ENCODE measurements at regions not wholly inside any gene's neighbourhood (a gene's known extent, or its start where the extent isn't known, plus 50 kb on each side); places are given as distances from the start of the nearest gene placed in this dataset.

- no peak for DNase-seq (ENCODE audit: low read depth)
- Histone ChIP-seq H3K36me3 (ENCODE audit: control insufficient read depth, insufficient read depth, low read length) (no peaks in the 10 kb centered on the region), H3K4me3 (ENCODE audit: low read depth, low read length) (no peak overlapping the region), H3K27me3 (ENCODE audit: control insufficient read depth, insufficient read depth, low read length) (no peaks in the 10 kb centered on the region)
- TF ChIP-seq CTCF (IDR thresholded peaks at IDR 0.05; ENCODE audit: insufficient read depth, low read length, poor library complexity, severe bottlenecking): no peak
Measured at GRCh38 chr5:152673601-152674000, 268.5 kb upstream of the NMUR2 start.

- no peak for TF ChIP-seq CTCF (IDR thresholded peaks at IDR 0.05; ENCODE audit: insufficient read depth, low read length, poor library complexity, severe bottlenecking)
- Histone ChIP-seq H3K27me3 (ENCODE audit: control insufficient read depth, insufficient read depth, low read length) (no peaks in the 10 kb centered on the region), H3K4me3 (ENCODE audit: low read depth, low read length) (no peak overlapping the region), H3K36me3 (ENCODE audit: control insufficient read depth, insufficient read depth, low read length) (no peaks in the 10 kb centered on the region)
- DNase-seq (ENCODE audit: low read depth): no peak
Measured at GRCh38 chr5:152674403-152674802, 269.3 kb upstream of the NMUR2 start.

GRCh38 chr5:152676196-152676595 is 271.1 kb upstream of the NMUR2 start:
- no peak for DNase-seq (ENCODE audit: low read depth)
- no peak for TF ChIP-seq CTCF (IDR thresholded peaks at IDR 0.05; ENCODE audit: insufficient read depth, low read length, poor library complexity, severe bottlenecking)
- Histone ChIP-seq H3K27me3 (ENCODE audit: control insufficient read depth, insufficient read depth, low read length) (no peaks in the 10 kb centered on the region), H3K36me3 (ENCODE audit: control insufficient read depth, insufficient read depth, low read length) (no peaks in the 10 kb centered on the region), H3K4me3 (ENCODE audit: low read depth, low read length) (no peak overlapping the region)

GRCh38 chr5:152683205-152683604 is 278.1 kb upstream of the NMUR2 start:
- TF ChIP-seq CTCF (IDR thresholded peaks at IDR 0.05; ENCODE audit: insufficient read depth, low read length, poor library complexity, severe bottlenecking): no peak
- Histone ChIP-seq H3K27me3 (ENCODE audit: control insufficient read depth, insufficient read depth, low read length) (no peaks in the 10 kb centered on the region), H3K36me3 (ENCODE audit: control insufficient read depth, insufficient read depth, low read length) (no peaks in the 10 kb centered on the region), H3K4me3 (ENCODE audit: low read depth, low read length) (no peak overlapping the region)
- no peak for DNase-seq (ENCODE audit: low read depth)

- TF ChIP-seq CTCF (IDR thresholded peaks at IDR 0.05; ENCODE audit: insufficient read depth, low read length, poor library complexity, severe bottlenecking): no peak
- H3K27me3 ChIP-seq (ENCODE audit: control insufficient read depth, insufficient read depth, low read length): no peaks in the 10 kb centered on the region
- DNase-seq (ENCODE audit: low read depth): no peak
- H3K36me3 ChIP-seq (ENCODE audit: control insufficient read depth, insufficient read depth, low read length): no peaks in the 10 kb centered on the region
- no peak overlapping the region for H3K4me3 ChIP-seq (ENCODE audit: low read depth, low read length)
Measured at GRCh38 chr5:152686931-152687330, 281.9 kb upstream of the NMUR2 start.

GRCh38 chr5:152688561-152689249 is 283.6 kb upstream of the NMUR2 start:
- DNase-seq (ENCODE audit: low read depth): peak; percentile 95
- TF ChIP-seq CTCF (IDR thresholded peaks at IDR 0.05; ENCODE audit: insufficient read depth, low read length, poor library complexity, severe bottlenecking): no peak
- Histone ChIP-seq H3K36me3 (ENCODE audit: control insufficient read depth, insufficient read depth, low read length) (no peaks in the 10 kb centered on the region), H3K27me3 (ENCODE audit: control insufficient read depth, insufficient read depth, low read length) (no peaks in the 10 kb centered on the region), H3K4me3 (ENCODE audit: low read depth, low read length) (no peak overlapping the region)

Measured in kidney epithelial cell (primary cell).